Neural cell (in vitro differentiated cells): ENCODE measurements at regions not wholly inside any gene's neighbourhood (a gene's known extent, or its start where the extent isn't known, plus 50 kb on each side); places are given as distances from the start of the nearest gene placed in this dataset.

Source experiments
- H2AFZ ChIP-seq: fragments of 200-600, 300-800 bp; sonication (generic), shearing (Covaris generic); 2 replicates; pipeline ENCODE4 v1.6.0; 2014; ENCODE audit warnings: low read depth, mild to moderate bottlenecking, antibody characterized with exemption, low read length, moderate library complexity
- H3F3A ChIP-seq: fragments of 200-600 bp; shearing (Covaris generic); 2 replicates; pipeline ENCODE4 v1.6.1; 2016; ENCODE audit warnings: mild to moderate bottlenecking, moderate library complexity, mixed read lengths, antibody characterized with exemption, low read length; ENCODE audit not compliant: insufficient read depth, poor library complexity, severe bottlenecking
- H3K27ac ChIP-seq: fragments of 200-600, 300-800 bp; sonication (generic), shearing (Covaris generic); 2 replicates; pipeline ENCODE4 v1.5.1; 2014; ENCODE audit warnings: mild to moderate bottlenecking, low read length, moderate library complexity
- H3K27me3 ChIP-seq: fragments of 300-800, 200-600 bp; sonication (generic), shearing (Covaris generic); 2 replicates; pipeline ENCODE4 v1.6.0; 2014; ENCODE audit warnings: mild to moderate bottlenecking, low read depth, low read length, moderate library complexity; ENCODE audit not compliant: insufficient read depth
- H3K36me3 ChIP-seq: fragments of 300-800, 200-600 bp; sonication (generic), shearing (Covaris generic); 2 replicates; pipeline ENCODE4 v1.5.1; 2014; ENCODE audit warnings: mild to moderate bottlenecking, antibody characterized with exemption, low read length, moderate library complexity; ENCODE audit not compliant: insufficient read depth
- H3K4me2 ChIP-seq: fragments of 300-800, 200-600 bp; sonication (generic), shearing (Covaris generic); 2 replicates; pipeline ENCODE4 v1.6.0; 2014; ENCODE audit warnings: mild to moderate bottlenecking, low read length
- H3K4me3 ChIP-seq: fragments of 300-800, 200-600 bp; sonication (generic), shearing (Covaris generic); 2 replicates; pipeline ENCODE4 v1.5.1; 2014; ENCODE audit warnings: mild to moderate bottlenecking, low read length, moderate library complexity
- H3K79me2 ChIP-seq: fragments of 200-600 bp; shearing (Covaris generic); replicated peaks from 2 replicates; pipeline ENCODE4 v1.6.0; 2014; ENCODE audit warnings: mild to moderate bottlenecking, low read length, moderate library complexity; ENCODE audit not compliant: insufficient read depth
- H3K9ac ChIP-seq: fragments of 300-800, 200-600 bp; sonication (generic), shearing (Covaris generic); 2 replicates; pipeline ENCODE4 v1.6.1; 2016; ENCODE audit warnings: mild to moderate bottlenecking, low read length, mixed read lengths
- H3K9me2 ChIP-seq: fragments of 200-600 bp; shearing (Covaris generic); 2 replicates; pipeline ENCODE4 v1.6.1; 2016; ENCODE audit warnings: mild to moderate bottlenecking, low read length, mixed read lengths; ENCODE audit not compliant: insufficient read depth
- H3K9me3 ChIP-seq: fragments of 200-600, 300-800 bp; sonication (generic), shearing (Covaris generic); 2 replicates; pipeline ENCODE4 v1.6.1; 2016; ENCODE audit warnings: mild to moderate bottlenecking, mixed run types, low read length, moderate library complexity, mixed read lengths
- H4K20me1 ChIP-seq: fragments of 200-600 bp; shearing (Covaris generic); 2 replicates; pipeline ENCODE4 v1.6.1; 2016; ENCODE audit warnings: mild to moderate bottlenecking, mixed run types; ENCODE audit not compliant: insufficient read depth
- EP300 ChIP-seq: fragments of 450-650 bp; conservative IDR thresholded peaks from 2 replicates; pipeline ENCODE4 v1.6.1; 2014; ENCODE audit warnings: antibody characterized with exemption, mild to moderate bottlenecking, moderate library complexity; ENCODE audit not compliant: poor library complexity, severe bottlenecking
- EZH2 ChIP-seq: fragments of 200-600, 300-800 bp; shearing (Covaris generic), sonication (generic); IDR thresholded peaks from 2 replicates; pipeline ENCODE4 v1.6.1; 2014; ENCODE audit warnings: antibody characterized with exemption, low read length, borderline replicate concordance, mild to moderate bottlenecking; ENCODE audit not compliant: insufficient read depth, poor library complexity, severe bottlenecking
- MXI1 ChIP-seq: fragments of 450-650 bp; conservative IDR thresholded peaks from 2 replicates; pipeline ENCODE4 v1.6.1; 2014; ENCODE audit warnings: antibody characterized with exemption, mild to moderate bottlenecking; ENCODE audit not compliant: poor library complexity, severe bottlenecking
- POLR2AphosphoS5 ChIP-seq: IDR thresholded peaks from 2 replicates; pipeline ENCODE4 v1.6.1; 2012
- RAD21 ChIP-seq: fragments of 450-650 bp; conservative IDR thresholded peaks from 2 replicates; pipeline ENCODE4 v1.6.1; 2014; ENCODE audit warnings: antibody characterized with exemption, mild to moderate bottlenecking, moderate library complexity
- SMC3 ChIP-seq: fragments of 450-650 bp; conservative IDR thresholded peaks from 2 replicates; pipeline ENCODE4 v1.6.1; 2014; ENCODE audit warnings: antibody characterized with exemption, mild to moderate bottlenecking, moderate library complexity; ENCODE audit not compliant: poor library complexity
- TAF1 ChIP-seq: IDR thresholded peaks from 2 replicates; pipeline ENCODE4 v1.6.1; 2012; ENCODE audit warnings: low read depth
- TF ChIP-seq, protein P1 (sequence below): fragments of 450-650 bp; IDR thresholded peaks from 2 replicates; pipeline ENCODE4 v1.5.1; 2014; ENCODE audit warnings: antibody characterized with exemption, mild to moderate bottlenecking, moderate library complexity; ENCODE audit not compliant: poor library complexity, severe bottlenecking
- TF ChIP-seq, protein P2 (sequence below): IDR thresholded peaks from 2 replicates; pipeline ENCODE4 v1.6.1; 2012; ENCODE audit warnings: borderline replicate concordance

DNA sequence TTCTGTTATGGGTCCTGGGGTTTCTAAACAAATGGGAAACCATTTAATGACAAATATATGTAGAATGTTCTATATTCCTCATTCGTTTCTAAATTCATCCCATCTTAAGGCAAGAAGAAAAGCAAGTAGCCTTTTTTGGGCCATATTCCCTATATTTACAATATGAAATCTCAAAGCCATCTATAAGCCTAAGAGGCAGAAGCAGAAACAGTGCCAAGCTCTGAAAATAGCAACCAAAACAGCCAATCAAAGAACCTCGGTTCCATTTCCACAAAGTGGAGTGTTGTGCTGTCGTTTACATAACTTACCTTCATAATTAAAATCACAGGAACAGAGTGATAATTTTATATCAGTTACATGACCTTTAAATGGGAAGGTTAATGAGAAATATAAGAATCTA lies 330.6 kb upstream of the GATB start:
- H3K9ac ChIP-seq = no peak overlapping the region
- no peak overlapping the region for H2AFZ ChIP-seq
- H3F3A ChIP-seq = no peaks in the 10 kb centered on the region
- H3K79me2 ChIP-seq = no peaks in the 10 kb centered on the region
- H3K9me2 ChIP-seq = no peaks in the 10 kb centered on the region
- no peak overlapping the region for H3K27ac ChIP-seq
- H3K27me3 ChIP-seq = no peaks in the 10 kb centered on the region
- no peaks in the 10 kb centered on the region for H3K9me3 ChIP-seq
- H3K4me2 ChIP-seq = no peak overlapping the region
- no peak overlapping the region for H3K4me3 ChIP-seq
- H3K36me3 ChIP-seq = no peaks in the 10 kb centered on the region
- no peak for TF ChIP-seq EZH2
- no peak for TF ChIP-seq EP300
- no peak for TF ChIP-seq POLR2AphosphoS5
- no peak for TF ChIP-seq SMC3
- no peak for TF ChIP-seq TAF1
- TF ChIP-seq, protein P1, sequence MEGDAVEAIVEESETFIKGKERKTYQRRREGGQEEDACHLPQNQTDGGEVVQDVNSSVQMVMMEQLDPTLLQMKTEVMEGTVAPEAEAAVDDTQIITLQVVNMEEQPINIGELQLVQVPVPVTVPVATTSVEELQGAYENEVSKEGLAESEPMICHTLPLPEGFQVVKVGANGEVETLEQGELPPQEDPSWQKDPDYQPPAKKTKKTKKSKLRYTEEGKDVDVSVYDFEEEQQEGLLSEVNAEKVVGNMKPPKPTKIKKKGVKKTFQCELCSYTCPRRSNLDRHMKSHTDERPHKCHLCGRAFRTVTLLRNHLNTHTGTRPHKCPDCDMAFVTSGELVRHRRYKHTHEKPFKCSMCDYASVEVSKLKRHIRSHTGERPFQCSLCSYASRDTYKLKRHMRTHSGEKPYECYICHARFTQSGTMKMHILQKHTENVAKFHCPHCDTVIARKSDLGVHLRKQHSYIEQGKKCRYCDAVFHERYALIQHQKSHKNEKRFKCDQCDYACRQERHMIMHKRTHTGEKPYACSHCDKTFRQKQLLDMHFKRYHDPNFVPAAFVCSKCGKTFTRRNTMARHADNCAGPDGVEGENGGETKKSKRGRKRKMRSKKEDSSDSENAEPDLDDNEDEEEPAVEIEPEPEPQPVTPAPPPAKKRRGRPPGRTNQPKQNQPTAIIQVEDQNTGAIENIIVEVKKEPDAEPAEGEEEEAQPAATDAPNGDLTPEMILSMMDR = no peak
- TF ChIP-seq MXI1 = no peak
- TF ChIP-seq RAD21 = no peak
- TF ChIP-seq, protein P2, sequence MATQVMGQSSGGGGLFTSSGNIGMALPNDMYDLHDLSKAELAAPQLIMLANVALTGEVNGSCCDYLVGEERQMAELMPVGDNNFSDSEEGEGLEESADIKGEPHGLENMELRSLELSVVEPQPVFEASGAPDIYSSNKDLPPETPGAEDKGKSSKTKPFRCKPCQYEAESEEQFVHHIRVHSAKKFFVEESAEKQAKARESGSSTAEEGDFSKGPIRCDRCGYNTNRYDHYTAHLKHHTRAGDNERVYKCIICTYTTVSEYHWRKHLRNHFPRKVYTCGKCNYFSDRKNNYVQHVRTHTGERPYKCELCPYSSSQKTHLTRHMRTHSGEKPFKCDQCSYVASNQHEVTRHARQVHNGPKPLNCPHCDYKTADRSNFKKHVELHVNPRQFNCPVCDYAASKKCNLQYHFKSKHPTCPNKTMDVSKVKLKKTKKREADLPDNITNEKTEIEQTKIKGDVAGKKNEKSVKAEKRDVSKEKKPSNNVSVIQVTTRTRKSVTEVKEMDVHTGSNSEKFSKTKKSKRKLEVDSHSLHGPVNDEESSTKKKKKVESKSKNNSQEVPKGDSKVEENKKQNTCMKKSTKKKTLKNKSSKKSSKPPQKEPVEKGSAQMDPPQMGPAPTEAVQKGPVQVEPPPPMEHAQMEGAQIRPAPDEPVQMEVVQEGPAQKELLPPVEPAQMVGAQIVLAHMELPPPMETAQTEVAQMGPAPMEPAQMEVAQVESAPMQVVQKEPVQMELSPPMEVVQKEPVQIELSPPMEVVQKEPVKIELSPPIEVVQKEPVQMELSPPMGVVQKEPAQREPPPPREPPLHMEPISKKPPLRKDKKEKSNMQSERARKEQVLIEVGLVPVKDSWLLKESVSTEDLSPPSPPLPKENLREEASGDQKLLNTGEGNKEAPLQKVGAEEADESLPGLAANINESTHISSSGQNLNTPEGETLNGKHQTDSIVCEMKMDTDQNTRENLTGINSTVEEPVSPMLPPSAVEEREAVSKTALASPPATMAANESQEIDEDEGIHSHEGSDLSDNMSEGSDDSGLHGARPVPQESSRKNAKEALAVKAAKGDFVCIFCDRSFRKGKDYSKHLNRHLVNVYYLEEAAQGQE = no peak
- no peaks in the 10 kb centered on the region for H4K20me1 ChIP-seq

DNA sequence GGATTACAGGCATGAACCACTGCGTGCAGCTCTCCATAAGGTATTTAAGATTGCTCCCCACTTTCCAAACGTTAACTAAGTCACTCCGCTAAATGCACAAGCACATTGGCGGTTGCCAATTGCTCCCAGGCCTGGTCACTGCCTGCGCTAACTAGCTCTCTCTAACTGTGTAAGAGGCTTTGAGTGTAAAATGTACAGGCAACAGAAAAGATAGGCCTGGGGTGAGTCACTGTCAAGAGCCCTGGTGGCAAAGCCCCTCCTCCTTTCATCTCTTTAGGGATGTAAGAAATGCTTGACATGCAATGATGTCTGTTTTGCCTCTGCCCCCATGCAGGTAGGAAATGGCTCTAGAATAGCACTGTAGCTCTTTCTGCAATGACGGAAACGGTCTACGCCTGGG lies 329.7 kb upstream of the GATB start:
- Histone ChIP-seq H3K79me2 (no peaks in the 10 kb centered on the region), H3K9ac (no peak overlapping the region), H4K20me1 (no peaks in the 10 kb centered on the region), H3K27ac (no peak overlapping the region), H3K9me2 (no peaks in the 10 kb centered on the region), H3F3A (no peaks in the 10 kb centered on the region), H3K36me3 (no peaks in the 10 kb centered on the region), H2AFZ (no peak overlapping the region), H3K27me3 (no peaks in the 10 kb centered on the region), H3K9me3 (no peaks in the 10 kb centered on the region), H3K4me2 (no peak overlapping the region), H3K4me3 (no peak overlapping the region)
- no peak for TF ChIP-seq MXI1
- TF ChIP-seq, protein P1 = no peak
- no peak for TF ChIP-seq EZH2
- TF ChIP-seq SMC3 = no peak
